CD4-positive, alpha-beta T cell treated with Interferon alpha-2 for 1 hour (primary cell): ENCODE measurements at regions not wholly inside any gene's neighbourhood (a gene's known extent, or its start where the extent isn't known, plus 50 kb on each side); places are given as distances from the start of the nearest gene placed in this dataset.

ENCODE experiments used
- DNase-seq, 2 donors: peaks; one replicate each; pipeline ENCODE4 v3.0.0-alpha.2; 2020 to 2022

GRCh38 chr13:66068683-66069082 is 1161.5 kb downstream of the PCDH9 start:
- DNase-seq: no peak

GRCh38 chr13:66048888-66049287 is 1181.2 kb downstream of the PCDH9 start:
- DNase-seq: no peak

GRCh38 chr13:66040506-66040905 is 1189.6 kb downstream of the PCDH9 start:
- no peak for DNase-seq

GRCh38 chr13:66037096-66037495 is 1193.0 kb downstream of the PCDH9 start:
- no peak for DNase-seq

GRCh38 chr13:66036636-66037035 is 1193.5 kb downstream of the PCDH9 start:
- no peak for DNase-seq

- no peak for DNase-seq
Observed at GRCh38 chr13:66036024-66036614, 1194.0 kb downstream of the PCDH9 start.

GRCh38 chr13:66033924-66034323 is 1196.2 kb downstream of the PCDH9 start:
- DNase-seq: no peak

GRCh38 chr13:66021846-66022245 is 1208.3 kb downstream of the PCDH9 start:
- no peak for DNase-seq

- no peak for DNase-seq
Observed at GRCh38 chr13:66014771-66015170, 1215.4 kb downstream of the PCDH9 start.

- no peak for DNase-seq
Observed at GRCh38 chr13:66009241-66009640, 1220.9 kb downstream of the PCDH9 start.

GRCh38 chr13:66003558-66003957 is 1226.6 kb downstream of the PCDH9 start:
- DNase-seq: no peak

- DNase-seq: no peak
Observed at GRCh38 chr13:66001140-66001539, 1229.0 kb downstream of the PCDH9 start.

GRCh38 chr13:65999411-65999810 is 1230.7 kb downstream of the PCDH9 start:
- DNase-seq: no peak

GRCh38 chr13:65990684-65991083 is 1239.5 kb downstream of the PCDH9 start:
- DNase-seq: no peak

GRCh38 chr13:65985612-65986011 is 1244.5 kb downstream of the PCDH9 start:
- DNase-seq: no peak

- no peak for DNase-seq
Observed at GRCh38 chr13:65977525-65977924, 1252.6 kb downstream of the PCDH9 start.

- no peak for DNase-seq
Observed at GRCh38 chr13:65971541-65971940, 1258.6 kb downstream of the PCDH9 start.

GRCh38 chr13:65966991-65967451 is 1263.1 kb downstream of the PCDH9 start:
- DNase-seq: no peak

GRCh38 chr13:65965501-65965900 is 1264.6 kb downstream of the PCDH9 start:
- DNase-seq: no peak

- no peak for DNase-seq
Observed at GRCh38 chr13:65964672-65965071, 1265.5 kb downstream of the PCDH9 start.

- DNase-seq: no peak
Observed at GRCh38 chr13:65959305-65959704, 1270.8 kb downstream of the PCDH9 start.

GRCh38 chr13:65946387-65946786 is 1283.7 kb downstream of the PCDH9 start:
- no peak for DNase-seq

GRCh38 chr13:65943708-65944107 is 1286.4 kb downstream of the PCDH9 start:
- DNase-seq: no peak

GRCh38 chr13:65943024-65943423 is 1287.1 kb downstream of the PCDH9 start:
- DNase-seq: no peak

- no peak for DNase-seq
Observed at GRCh38 chr13:65940720-65941119, 1289.4 kb downstream of the PCDH9 start.
